SIG-M5 (cell line): ENCODE measurements at regions not wholly inside any gene's neighbourhood (a gene's known extent, or its start where the extent isn't known, plus 50 kb on each side); places are given as distances from the start of the nearest gene placed in this dataset.
"Not testable (repeated sequence)": the region's sequence is repeated elsewhere in the genome, so short reads cannot be mapped to it uniquely, and the experiment has no call there.

Experiments used
- DNase-seq: peaks from one replicate; lab custom pipeline; 2025; lab: John Stamatoyannopoulos, UW

DNA sequence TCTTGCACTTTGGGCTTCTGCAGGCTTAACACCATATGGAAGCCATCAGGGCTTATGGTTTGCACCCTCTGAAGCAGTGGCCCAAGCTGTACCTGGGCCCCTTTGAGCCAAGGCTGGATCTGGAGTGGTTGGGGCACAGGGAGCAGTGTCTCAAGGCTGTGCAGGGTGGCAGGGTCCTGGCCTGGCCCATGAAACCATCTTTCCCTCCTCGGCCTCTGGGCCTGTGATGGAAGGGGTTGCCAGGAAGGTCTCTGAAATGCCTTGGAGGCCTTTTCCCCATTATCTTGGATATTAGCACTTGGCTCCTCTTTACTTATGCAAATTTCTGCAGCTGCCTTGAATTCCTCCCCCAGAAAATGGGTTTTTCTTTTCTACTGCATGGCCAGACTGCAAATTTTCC is 134.7 kb upstream of the USP9X start:
- no peak for DNase-seq

- DNase-seq, result not testable (repeated sequence)
Observed at GRCh38 chrX:40951407-40951806, 133.8 kb upstream of the USP9X start.

DNA sequence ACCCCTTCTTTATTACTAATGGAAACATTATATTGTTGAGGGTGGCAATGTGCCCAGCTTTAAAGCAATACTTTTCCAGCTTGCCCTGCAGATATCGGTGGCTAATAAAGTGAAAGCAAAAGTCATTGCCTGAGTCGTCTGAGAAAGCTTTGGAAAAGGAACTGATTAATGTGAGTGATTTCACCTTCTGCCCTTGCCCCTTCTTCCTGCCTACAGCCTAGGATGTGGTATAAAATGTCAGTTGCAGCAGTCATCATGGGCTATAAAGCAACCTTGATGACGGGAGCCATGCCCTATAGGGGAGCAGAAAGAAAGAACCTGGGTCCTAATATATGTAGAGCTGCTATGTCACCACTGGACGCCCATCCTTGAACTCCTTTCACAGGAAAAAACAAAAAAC is 132.4 kb upstream of the USP9X start:
- DNase-seq, result no peak

DNA sequence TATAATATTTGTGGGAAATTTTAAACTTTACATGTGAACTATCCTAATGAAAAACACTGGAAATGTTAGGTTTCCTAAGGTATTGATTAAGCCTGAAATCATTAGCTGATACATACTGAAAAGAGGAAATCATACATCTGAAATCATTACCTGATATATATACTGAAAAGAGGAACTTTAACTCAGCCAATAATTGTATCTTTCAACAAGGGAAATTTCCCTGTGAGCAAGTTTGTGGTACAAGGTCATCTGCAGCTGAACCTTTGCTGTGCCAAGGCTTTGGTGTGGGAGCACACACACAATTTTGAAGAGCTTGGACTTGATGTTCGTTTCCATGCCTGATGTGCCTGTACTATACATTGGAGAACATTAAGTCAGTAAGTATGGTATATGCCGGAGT is 131.9 kb upstream of the USP9X start:
- no peak for DNase-seq

- no peak for DNase-seq
Observed at GRCh38 chrX:40960041-40960440, 125.2 kb upstream of the USP9X start.

GRCh38 chrX:40962793-40963407 is 122.3 kb upstream of the USP9X start:
- DNase-seq, result no peak

GRCh38 chrX:40964008-40964407 is 121.2 kb upstream of the USP9X start:
- no peak for DNase-seq

- DNase-seq, result no peak
Observed at GRCh38 chrX:40964633-40965586, 120.3 kb upstream of the USP9X start.

DNA sequence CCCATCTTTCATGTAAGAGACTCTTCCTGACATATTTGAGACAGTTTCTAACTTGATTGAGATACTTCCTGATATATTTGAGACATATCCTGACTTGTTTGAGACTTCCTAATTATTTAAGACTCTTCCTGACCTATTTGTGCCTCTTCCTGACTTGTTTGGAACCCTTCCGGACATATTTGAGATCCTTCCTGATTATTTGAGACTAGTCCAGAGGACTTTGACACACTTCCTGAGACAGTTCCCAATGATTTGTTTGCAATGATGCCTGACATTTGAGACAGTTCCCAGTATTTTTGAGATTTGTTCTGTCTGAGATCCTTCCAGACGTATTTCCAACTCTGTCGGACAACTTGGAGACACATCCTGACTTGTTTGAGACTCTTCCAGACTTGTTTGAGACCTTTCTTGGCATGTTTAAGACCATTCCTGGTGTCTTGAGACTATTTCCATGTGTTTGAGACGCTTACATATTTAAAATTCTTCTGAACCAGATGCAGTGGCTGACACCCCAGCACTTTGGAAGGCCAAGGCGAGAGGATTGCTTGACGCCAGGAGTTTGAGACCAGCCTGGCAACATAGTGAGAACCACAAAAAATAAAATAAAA is 118.9 kb upstream of the USP9X start:
- no peak for DNase-seq

GRCh38 chrX:40968180-40968579 is 117.1 kb upstream of the USP9X start:
- no peak for DNase-seq

GRCh38 chrX:40971736-40972135 is 113.5 kb upstream of the USP9X start:
- no peak for DNase-seq

DNA sequence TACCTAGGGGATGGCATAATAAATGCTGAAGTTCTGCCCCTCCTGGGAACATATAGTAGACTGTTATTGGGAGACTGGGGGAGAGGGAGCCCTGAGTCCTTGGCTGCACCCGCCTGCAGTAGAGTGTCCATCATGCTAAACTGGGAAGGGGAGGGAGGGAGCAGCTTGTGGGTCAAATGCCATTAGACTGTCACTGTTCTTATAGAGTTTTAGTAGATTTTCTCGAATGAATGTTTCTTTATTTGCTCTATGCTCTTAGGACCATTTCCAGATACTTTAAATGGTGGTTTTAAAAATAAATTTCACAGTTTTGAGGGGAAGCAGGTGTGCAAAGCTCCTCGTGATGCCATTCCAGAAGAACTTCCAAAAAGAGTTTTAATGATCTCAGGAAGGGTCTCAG is 111.6 kb upstream of the USP9X start:
- no peak for DNase-seq

DNA sequence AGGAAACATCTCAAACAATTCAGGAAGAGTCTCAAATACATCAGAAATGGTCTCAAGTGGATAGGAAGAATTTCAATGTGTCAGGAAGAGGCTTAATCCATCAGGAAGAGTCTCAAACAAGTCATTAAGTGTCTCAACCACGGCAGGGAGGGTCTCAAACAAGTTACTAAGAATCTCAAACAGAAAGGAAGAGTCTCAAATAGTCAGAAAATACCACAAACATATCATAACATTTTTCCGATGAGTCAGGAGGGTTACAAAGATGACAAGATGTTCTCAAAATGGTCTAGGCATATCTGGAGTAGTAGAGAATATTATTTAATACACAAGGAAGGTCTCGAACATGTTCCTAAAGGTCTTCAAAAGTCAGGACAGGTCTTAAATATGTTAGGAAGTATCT is 109.3 kb upstream of the USP9X start:
- DNase-seq, result no peak

DNA sequence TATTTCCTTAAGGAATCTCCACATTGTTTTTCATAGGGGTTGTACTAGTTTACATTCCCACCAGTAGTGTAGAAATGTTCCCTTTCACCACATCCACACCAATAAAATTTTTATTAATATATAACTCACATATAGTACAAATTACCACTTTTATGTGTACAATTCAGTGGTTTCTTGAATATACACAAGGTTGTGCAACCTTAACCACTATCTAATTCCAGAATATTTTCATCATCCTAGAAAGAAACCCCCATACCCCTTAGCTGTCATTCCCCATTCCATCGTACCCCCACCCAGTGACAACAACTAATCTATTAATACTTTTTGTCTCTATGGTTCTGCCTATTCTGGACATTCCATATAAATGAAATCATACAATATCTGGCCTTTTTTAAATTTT is 108.3 kb upstream of the USP9X start:
- DNase-seq, result no peak

DNA sequence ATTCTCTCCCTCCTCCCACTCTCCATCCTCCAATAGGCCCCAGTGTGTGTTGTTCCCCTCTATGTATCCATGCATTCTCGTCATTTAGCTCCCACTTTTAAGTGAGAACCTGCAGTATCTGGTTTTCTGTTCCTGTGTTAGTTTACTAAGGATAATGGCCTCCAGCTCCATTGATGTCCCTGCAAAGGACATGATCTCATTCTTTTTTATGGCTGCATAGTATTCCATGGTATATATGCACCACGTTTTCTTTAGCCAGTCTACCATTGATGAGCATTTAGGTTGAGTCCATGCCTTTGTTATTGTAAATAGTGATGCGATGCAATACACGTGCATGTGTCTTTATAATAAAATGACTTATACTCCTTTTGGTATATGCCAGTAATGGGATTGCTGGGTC is 100.3 kb upstream of the USP9X start:
- no peak for DNase-seq

GRCh38 chrX:40987413-40987812 is 97.8 kb upstream of the USP9X start:
- no peak for DNase-seq

DNA sequence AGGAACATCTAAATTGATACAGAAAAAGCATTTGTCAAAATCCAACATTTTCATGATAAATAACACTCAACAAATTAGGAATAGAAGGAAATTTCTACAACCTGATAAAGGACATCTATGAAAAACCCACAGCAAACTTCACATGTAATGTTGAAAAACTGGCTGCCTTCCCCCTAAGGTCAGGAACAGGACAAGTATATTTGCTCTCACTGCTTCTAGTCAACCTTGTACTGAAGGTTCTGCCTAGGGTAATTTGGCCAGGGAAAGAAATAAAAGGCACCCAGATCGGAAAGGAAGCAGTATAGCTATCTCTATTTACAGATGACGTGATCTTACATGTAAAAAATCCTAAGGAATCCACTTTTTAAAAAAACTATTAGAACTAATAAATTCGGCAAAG is 97.1 kb upstream of the USP9X start:
- DNase-seq, result no peak

DNA sequence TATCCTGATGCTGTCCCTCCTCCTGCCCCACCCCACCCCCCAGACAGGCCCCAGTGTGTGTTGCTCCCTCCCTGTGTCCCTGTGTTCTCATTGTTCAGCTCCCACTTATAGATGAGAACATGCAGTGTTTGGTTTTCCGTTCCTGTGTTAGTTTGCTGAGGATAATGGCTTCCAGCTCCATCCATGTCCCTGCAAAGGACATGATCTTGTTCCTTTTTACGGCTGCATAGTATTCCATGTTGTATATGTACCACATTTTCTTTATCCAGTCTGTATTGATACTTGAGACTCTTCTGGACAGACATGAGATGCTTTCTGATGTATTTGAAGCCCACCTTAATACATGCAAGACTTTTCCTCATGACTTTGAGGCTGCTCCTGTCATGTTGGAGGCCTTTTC is 91.8 kb upstream of the USP9X start:
- DNase-seq, result not testable (repeated sequence)

DNA sequence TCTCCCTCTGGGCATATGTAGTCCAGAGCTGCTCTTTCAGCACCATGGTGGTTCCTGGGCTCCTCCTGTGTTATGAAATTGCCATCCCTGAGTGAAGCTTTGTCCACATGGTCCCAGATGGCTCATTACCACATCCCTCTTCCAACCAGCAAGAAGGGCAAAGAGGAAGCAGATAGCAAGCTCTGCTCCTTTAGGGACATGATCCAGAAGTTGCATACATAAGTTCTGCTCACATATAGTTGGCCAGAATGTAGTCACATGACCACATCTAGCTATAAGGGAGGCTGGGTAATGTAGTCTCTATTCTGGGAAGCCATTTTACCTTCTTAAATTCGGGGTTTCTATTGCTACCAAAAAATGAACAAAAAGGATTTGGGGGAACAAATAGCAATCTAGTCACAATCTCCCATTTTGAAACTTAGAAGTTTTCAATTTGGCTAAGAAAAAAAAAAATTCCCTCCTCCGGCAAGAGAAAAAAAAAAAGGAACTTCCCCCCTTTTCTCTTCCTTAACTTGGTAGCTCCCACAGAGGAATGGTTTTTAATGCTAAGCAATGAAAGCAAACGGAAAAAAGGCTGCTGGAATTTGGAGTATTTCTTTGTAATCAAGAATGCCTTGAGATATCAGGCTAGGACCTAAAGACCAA is 88.2 kb upstream of the USP9X start:
- DNase-seq, result peak; percentile 78

DNA sequence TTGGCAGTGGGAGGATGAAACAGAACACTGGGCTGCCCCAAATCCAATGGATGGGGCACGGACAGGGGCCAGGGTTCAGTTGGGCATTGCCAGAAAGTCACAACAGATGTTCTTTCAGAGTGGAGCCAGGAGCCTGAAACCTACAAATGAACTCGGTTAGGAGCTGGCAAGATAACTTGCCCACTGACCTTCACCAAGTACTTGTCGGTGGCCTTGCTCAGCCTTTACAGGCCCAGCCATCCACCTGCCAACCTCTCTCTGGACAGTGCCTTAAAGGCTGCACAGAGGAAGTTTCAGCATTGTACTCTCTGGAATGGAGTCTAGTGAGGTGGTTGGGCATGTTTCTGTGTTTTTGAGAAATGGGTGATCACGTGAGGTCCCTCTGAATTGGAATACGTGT is 87.1 kb upstream of the USP9X start:
- DNase-seq, result no peak

DNA sequence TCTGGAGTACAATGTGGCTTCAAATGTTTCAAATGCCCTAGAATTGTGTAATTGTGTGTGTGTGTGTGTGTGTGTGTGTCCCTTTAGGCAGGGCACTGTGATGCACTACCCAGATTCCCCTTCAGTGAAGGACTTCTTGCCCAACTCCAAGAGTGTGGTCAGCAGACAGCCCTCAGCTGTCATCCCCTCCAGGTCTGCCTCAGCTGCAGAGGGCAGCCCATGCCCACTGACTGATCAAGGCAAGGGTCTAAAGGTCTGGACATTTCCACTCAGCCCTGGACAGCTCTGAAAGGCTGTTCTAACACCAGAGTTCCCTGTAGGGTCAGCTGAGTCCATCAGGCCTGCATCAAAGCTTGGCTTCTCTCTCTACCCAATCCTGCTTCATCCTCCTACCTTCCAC is 83.9 kb upstream of the USP9X start:
- DNase-seq, result no peak

GRCh38 chrX:41002026-41002425 is 83.2 kb upstream of the USP9X start:
- DNase-seq, result no peak
